Naive thymus-derived CD8-positive, alpha-beta T cell (primary cell): ENCODE measurements at regions not wholly inside any gene's neighbourhood (a gene's known extent, or its start where the extent isn't known, plus 50 kb on each side); places are given as distances from the start of the nearest gene placed in this dataset.

ENCODE experiments used
- ATAC-seq, 2 donors: fragments of 150-1000 bp; cut with Tn5 transposase in 1 of 2; sonication (Bioruptor Pico), chemical (Tn5 transposase) in 1 of 2; 1 replicate in 1 of 2; 2 replicates in 1 of 2; pipeline ENCODE4 v1.10.0; 2021; ENCODE audit warnings: mild to moderate bottlenecking in 2 of 2, moderate library complexity in 2 of 2
- POLR2A ChIA-PET: fragments of 350-600 bp; sonication (Branson Sonifier 250); formaldehyde crosslinking; loops from one replicate; lab custom pipeline; 2021; ENCODE audit warnings: antibody characterized with exemption; lab: Charles Lee
- DNase-seq, 10 donors: peaks; one replicate each; pipeline versions ENCODE4 v3.0.0 to v3.0.0-alpha.2; 2020 to 2022
- H3K27ac Mint-ChIP-seq, 10 donors: one replicate each; pipeline ENCODE4 v1.8.0; 2020 to 2022; ENCODE audit warnings: mild to moderate bottlenecking in 10 of 10, mixed read lengths in 10 of 10, moderate library complexity in 4 of 10, inconsistent platforms in 1 of 10
- H3K27me3 Mint-ChIP-seq, 5 donors: one replicate each; pipeline ENCODE4 v1.8.0; 2021 to 2022; ENCODE audit warnings: mixed read lengths in 5 of 5
- H3K36me3 Mint-ChIP-seq, 3 donors: one replicate each; pipeline ENCODE4 v1.8.0; 2020 to 2022; ENCODE audit warnings: mixed read lengths in 3 of 3, mild to moderate bottlenecking in 2 of 3, inconsistent platforms in 1 of 3
- H3K4me1 Mint-ChIP-seq, 4 donors: one replicate each; pipeline ENCODE4 v1.8.0; 2021 to 2022; ENCODE audit warnings: mixed read lengths in 4 of 4
- H3K4me3 Mint-ChIP-seq, 10 donors: one replicate each; pipeline ENCODE4 v1.8.0; 2020 to 2022; ENCODE audit warnings: mild to moderate bottlenecking in 10 of 10, mixed read lengths in 10 of 10, moderate library complexity in 6 of 10, inconsistent platforms in 1 of 10
- H3K9me3 Mint-ChIP-seq, 9 donors: one replicate each; pipeline ENCODE4 v1.8.0; 2020 to 2022; ENCODE audit warnings: mixed read lengths in 9 of 9, mild to moderate bottlenecking in 3 of 9, inconsistent platforms in 1 of 9, moderate library complexity in 1 of 9

GRCh38 chr13:73519396-73520116, 460.8 kb downstream of the KLF5 start:
- H3K27ac Mint-ChIP-seq: peak overlapping the region in 8 of 10 donors; percentile 90 to 97 (median 96)
- DNase-seq (no peak), ATAC-seq (no peak)
- H3K27me3 Mint-ChIP-seq: peaks cover 0 to 1% (median 0%) of the 10 kb centered on the region in 5 donors
- no peaks in the 10 kb centered on the region for H3K9me3 Mint-ChIP-seq
- no peaks in the 10 kb centered on the region for H3K36me3 Mint-ChIP-seq
- POLR2A ChIA-PET: no interaction called here
- H3K4me3 Mint-ChIP-seq: peak overlapping the region in 7 of 10 donors; percentile 41 to 90 (median 79)
- H3K4me1 Mint-ChIP-seq: peaks cover 10 to 22% (median 19%) of the 10 kb centered on the region in 4 donors

GRCh38 chr13:73517766-73518165, 459.0 kb downstream of the KLF5 start:
- Mint-ChIP-seq H3K4me3 (no peak overlapping the region), H3K4me1 (peaks cover 10 to 22% (median 19%) of the 10 kb centered on the region in 4 donors), H3K27ac (peak overlapping the region in 1 of 10 donors; percentile 13), H3K9me3 (no peaks in the 10 kb centered on the region), H3K36me3 (no peaks in the 10 kb centered on the region), H3K27me3 (peaks cover 0 to 1% (median 0%) of the 10 kb centered on the region in 5 donors)
- POLR2A ChIA-PET: no interaction called here
- ATAC-seq (no peak), DNase-seq (no peak)

- ATAC-seq: no peak
These were observed 457.9 kb downstream of the KLF5 start for GRCh38 chr13:73516731-73517130.

GRCh38 chr13:73514208-73514607, 455.4 kb downstream of the KLF5 start:
- Mint-ChIP-seq H3K9me3 (peaks cover 0 to 19% (median 9%) of the 10 kb centered on the region in 9 donors), H3K4me3 (no peak overlapping the region), H3K27ac (no peak overlapping the region), H3K36me3 (peaks cover 0 to 14% (median 5%) of the 10 kb centered on the region in 3 donors), H3K4me1 (no peaks in the 10 kb centered on the region), H3K27me3 (peaks cover 0 to 3% (median 1%) of the 10 kb centered on the region in 5 donors)
- DNase-seq (no peak), ATAC-seq (no peak)
- POLR2A ChIA-PET: no interaction called here

More at GRCh38 chr13:73516731-73517130, 457.9 kb downstream of the KLF5 start:
- Mint-ChIP-seq H3K36me3 (no peaks in the 10 kb centered on the region), H3K27ac (no peak overlapping the region), H3K4me3 (no peak overlapping the region), H3K9me3 (peaks cover 0 to 2% (median 0%) of the 10 kb centered on the region in 9 donors), H3K27me3 (peaks cover 0 to 2% (median 0%) of the 10 kb centered on the region in 5 donors), H3K4me1 (peaks cover 10 to 22% (median 17%) of the 10 kb centered on the region in 4 donors)
- POLR2A ChIA-PET: no interaction called here
- DNase-seq: no peak

- peaks cover 0 to 14% (median 5%) of the 10 kb centered on the region in 3 donors for H3K36me3 Mint-ChIP-seq
- DNase-seq (no peak), ATAC-seq (no peak)
- no peaks in the 10 kb centered on the region for H3K4me1 Mint-ChIP-seq
- peaks cover 0 to 19% (median 9%) of the 10 kb centered on the region in 9 donors for H3K9me3 Mint-ChIP-seq
- H3K4me3 Mint-ChIP-seq: no peak overlapping the region
- POLR2A ChIA-PET: no interaction called here
- peaks cover 0 to 3% (median 1%) of the 10 kb centered on the region in 5 donors for H3K27me3 Mint-ChIP-seq
- H3K27ac Mint-ChIP-seq: no peak overlapping the region
These were observed 454.9 kb downstream of the KLF5 start for GRCh38 chr13:73513751-73514150.

GRCh38 chr13:73508841-73509240, 450.0 kb downstream of the KLF5 start:
- POLR2A ChIA-PET: no interaction called here
- H3K9me3 Mint-ChIP-seq: peaks cover 0 to 19% (median 9%) of the 10 kb centered on the region in 9 donors
- peaks cover 0 to 2% (median 0%) of the 10 kb centered on the region in 4 donors for H3K4me1 Mint-ChIP-seq
- no peak overlapping the region for H3K4me3 Mint-ChIP-seq
- no peak overlapping the region for H3K27ac Mint-ChIP-seq
- peaks cover 0 to 14% (median 5%) of the 10 kb centered on the region in 3 donors for H3K36me3 Mint-ChIP-seq
- H3K27me3 Mint-ChIP-seq: peaks cover 0 to 3% (median 0%) of the 10 kb centered on the region in 5 donors
- ATAC-seq (no peak), DNase-seq (no peak)

GRCh38 chr13:73505376-73505890, 446.6 kb downstream of the KLF5 start:
- POLR2A ChIA-PET: interaction anchor here (0.7 kb wide), 1 partner anchor 225 kb away, joined by 3 read pairs; no protein-coding TSS in a partner anchor
- H3K36me3 Mint-ChIP-seq: peaks cover 0 to 5% (median 0%) of the 10 kb centered on the region in 3 donors
- no peak overlapping the region for H3K4me3 Mint-ChIP-seq

GRCh38 chr13:73499695-73500094, 440.9 kb downstream of the KLF5 start:
- POLR2A ChIA-PET: no interaction called here
- Mint-ChIP-seq H3K36me3 (no peaks in the 10 kb centered on the region), H3K4me3 (no peak overlapping the region), H3K27ac (no peak overlapping the region), H3K9me3 (no peaks in the 10 kb centered on the region), H3K27me3 (no peaks in the 10 kb centered on the region), H3K4me1 (no peaks in the 10 kb centered on the region)
- DNase-seq (no peak), ATAC-seq (no peak)

More at GRCh38 chr13:73505376-73505890, 446.6 kb downstream of the KLF5 start:
- Mint-ChIP-seq H3K27me3 (no peaks in the 10 kb centered on the region), H3K27ac (no peak overlapping the region), H3K4me1 (peaks cover 0 to 2% (median 0%) of the 10 kb centered on the region in 4 donors), H3K9me3 (peaks cover 0 to 7% (median 3%) of the 10 kb centered on the region in 9 donors)
- DNase-seq (no peak), ATAC-seq (no peak)

- Mint-ChIP-seq H3K4me3 (no peak overlapping the region), H3K27me3 (no peaks in the 10 kb centered on the region), H3K27ac (no peak overlapping the region), H3K9me3 (no peaks in the 10 kb centered on the region), H3K36me3 (no peaks in the 10 kb centered on the region), H3K4me1 (peaks cover 0 to 6% (median 3%) of the 10 kb centered on the region in 4 donors)
- no peak for DNase-seq
- POLR2A ChIA-PET: no interaction called here
- ATAC-seq: no peak
These were observed 438.6 kb downstream of the KLF5 start for GRCh38 chr13:73497430-73497829.

GRCh38 chr13:73496711-73497110, 437.9 kb downstream of the KLF5 start:
- H3K4me3 Mint-ChIP-seq: no peak overlapping the region
- POLR2A ChIA-PET: no interaction called here
- no peak for DNase-seq
- no peaks in the 10 kb centered on the region for H3K27me3 Mint-ChIP-seq
- no peaks in the 10 kb centered on the region for H3K36me3 Mint-ChIP-seq
- ATAC-seq: no peak
- H3K9me3 Mint-ChIP-seq: no peaks in the 10 kb centered on the region
- H3K27ac Mint-ChIP-seq: no peak overlapping the region
- peaks cover 0 to 6% (median 3%) of the 10 kb centered on the region in 4 donors for H3K4me1 Mint-ChIP-seq

- H3K27me3 Mint-ChIP-seq: no peaks in the 10 kb centered on the region
- H3K36me3 Mint-ChIP-seq: no peaks in the 10 kb centered on the region
- DNase-seq: no peak
- POLR2A ChIA-PET: no interaction called here
- no peak overlapping the region for H3K27ac Mint-ChIP-seq
- ATAC-seq: no peak
- H3K9me3 Mint-ChIP-seq: peaks cover 0 to 18% (median 0%) of the 10 kb centered on the region in 9 donors
- peaks cover 0 to 11% (median 6%) of the 10 kb centered on the region in 4 donors for H3K4me1 Mint-ChIP-seq
- H3K4me3 Mint-ChIP-seq: no peak overlapping the region
These were observed 434.0 kb downstream of the KLF5 start for GRCh38 chr13:73492811-73493210.

GRCh38 chr13:73482556-73482955, 423.8 kb downstream of the KLF5 start:
- ATAC-seq: no peak
- H3K27ac Mint-ChIP-seq: peak overlapping the region in 1 of 10 donors; percentile 17
- H3K9me3 Mint-ChIP-seq: peaks cover 0 to 4% (median 0%) of the 10 kb centered on the region in 9 donors
- POLR2A ChIA-PET: interaction anchor here (0.5 kb wide), 1 partner anchor 251 kb away, joined by 3 read pairs; no protein-coding TSS in a partner anchor
- H3K4me3 Mint-ChIP-seq: no peak overlapping the region
- peaks cover 0 to 3% (median 0%) of the 10 kb centered on the region in 5 donors for H3K27me3 Mint-ChIP-seq
- peaks cover 0 to under 1% (median 0%) of the 10 kb centered on the region in 4 donors for H3K4me1 Mint-ChIP-seq
- no peaks in the 10 kb centered on the region for H3K36me3 Mint-ChIP-seq
- no peak for DNase-seq

- H3K9me3 Mint-ChIP-seq: peaks cover 0 to 4% (median 0%) of the 10 kb centered on the region in 9 donors
- no peak for DNase-seq
- no peaks in the 10 kb centered on the region for H3K36me3 Mint-ChIP-seq
- no peak overlapping the region for H3K4me3 Mint-ChIP-seq
- no peak for ATAC-seq
- no peak overlapping the region for H3K27ac Mint-ChIP-seq
- peaks cover 0 to 2% (median 0%) of the 10 kb centered on the region in 4 donors for H3K4me1 Mint-ChIP-seq
- H3K27me3 Mint-ChIP-seq: peaks cover 0 to 5% (median 0%) of the 10 kb centered on the region in 5 donors
- POLR2A ChIA-PET: no interaction called here
These were observed 423.2 kb downstream of the KLF5 start for GRCh38 chr13:73481886-73482445.
